Globus pallidus (tissue), 1 donor: ENCODE measurements at regions not wholly inside any gene's neighbourhood (a gene's known extent, or its start where the extent isn't known, plus 50 kb on each side); places are given as distances from the start of the nearest gene placed in this dataset.
"Not testable (repeated sequence)": the region's sequence is repeated elsewhere in the genome, so short reads cannot be mapped to it uniquely, and the experiment has no call there.

ENCODE experiments used
- DNase-seq: peaks from one replicate; pipeline ENCODE4 v3.0.0-alpha.2; 2015; ENCODE audit warnings: low spot score

GRCh38 chr13:89486065-89486464 lies 1814.9 kb downstream of the SLITRK5 start:
- DNase-seq = no peak

GRCh38 chr13:89486709-89487108 lies 1815.5 kb downstream of the SLITRK5 start:
- DNase-seq = no peak

GRCh38 chr13:89490661-89491060 lies 1819.5 kb downstream of the SLITRK5 start:
- no peak for DNase-seq

- DNase-seq = no peak
Measured at GRCh38 chr13:89496478-89496877, 1825.3 kb downstream of the SLITRK5 start.

- DNase-seq = no peak
Measured at GRCh38 chr13:89497658-89498057, 1826.5 kb downstream of the SLITRK5 start.

- no peak for DNase-seq
Measured at GRCh38 chr13:89502286-89502685, 1831.1 kb downstream of the SLITRK5 start.

GRCh38 chr13:89514534-89515312 lies 1832.8 kb upstream of the MIR17HG start:
- no peak for DNase-seq

- no peak for DNase-seq
Measured at GRCh38 chr13:89515948-89516347, 1831.5 kb upstream of the MIR17HG start.

- no peak for DNase-seq
Measured at GRCh38 chr13:89518289-89519077, 1829.0 kb upstream of the MIR17HG start.

- DNase-seq = no peak
Measured at GRCh38 chr13:89520468-89520867, 1827.0 kb upstream of the MIR17HG start.

- not testable (repeated sequence) for DNase-seq
Measured at GRCh38 chr13:89521672-89522071, 1825.8 kb upstream of the MIR17HG start.

GRCh38 chr13:89541091-89542030 lies 1806.1 kb upstream of the MIR17HG start:
- no peak for DNase-seq

- no peak for DNase-seq
Measured at GRCh38 chr13:89550938-89551337, 1796.5 kb upstream of the MIR17HG start.

- DNase-seq = no peak
Measured at GRCh38 chr13:89554801-89555200, 1792.7 kb upstream of the MIR17HG start.

- peak; percentile 37 for DNase-seq
Measured at GRCh38 chr13:89565476-89566100, 1781.9 kb upstream of the MIR17HG start.

GRCh38 chr13:89567025-89567424 lies 1780.5 kb upstream of the MIR17HG start:
- no peak for DNase-seq

- DNase-seq = no peak
Measured at GRCh38 chr13:89568276-89568675, 1779.2 kb upstream of the MIR17HG start.

- DNase-seq = no peak
Measured at GRCh38 chr13:89568746-89569145, 1778.7 kb upstream of the MIR17HG start.

- DNase-seq = no peak
Measured at GRCh38 chr13:89571676-89572075, 1775.8 kb upstream of the MIR17HG start.

- no peak for DNase-seq
Measured at GRCh38 chr13:89574077-89574476, 1773.4 kb upstream of the MIR17HG start.

GRCh38 chr13:89577301-89577700 lies 1770.2 kb upstream of the MIR17HG start:
- DNase-seq = no peak
